H1 (cell line): ENCODE measurements at regions not wholly inside any gene's neighbourhood (a gene's known extent, or its start where the extent isn't known, plus 50 kb on each side); places are given as distances from the start of the nearest gene placed in this dataset.

Source experiments
- CTCF ChIA-PET: fragments of 300-600 bp; sonication (Branson Sonifier 250); formaldehyde crosslinking; loops from one replicate; lab custom pipeline; 2021; ENCODE audit not compliant: partially characterized antibody; lab: Charles Lee
- POLR2A ChIA-PET: fragments of 300-600 bp; sonication (Branson Sonifier 250); formaldehyde crosslinking; loops from one replicate; lab custom pipeline; 2021; ENCODE audit warnings: inconsistent platforms; ENCODE audit not compliant: partially characterized antibody; lab: Charles Lee
- DNase-seq, 2 experiments: peaks; one replicate each; pipeline versions ENCODE4 v3.0.0 to v3.0.0-alpha.2; 2010 to 2022; ENCODE audit warnings: low spot score in 2 of 2, low read depth in 1 of 2, mixed read lengths in 1 of 2
- FAIRE-seq: peaks from 2 replicates; lab custom pipeline; 2011; peaks lifted over from hg19 to GRCh38; lab: Jason Lieb, UNC
- H2AFZ ChIP-seq: 2 replicates; pipeline ENCODE4 v1.8.1; 2012; ENCODE audit warnings: low read length, inconsistent platforms
- H2AK5ac ChIP-seq: 2 replicates; pipeline ENCODE4 v1.6.1; 2013; ENCODE audit warnings: low read depth, low read length
- H2BK120ac ChIP-seq: replicated peaks from 2 replicates; pipeline ENCODE3; 2013; ENCODE audit warnings: low read depth, low read length, inconsistent platforms
- H2BK12ac ChIP-seq: 2 replicates; pipeline ENCODE4 v1.6.1; 2013; ENCODE audit warnings: low read depth, low read length
- H2BK15ac ChIP-seq: 2 replicates; pipeline ENCODE4 v1.6.1; 2013; ENCODE audit warnings: low read length
- H2BK20ac ChIP-seq: 2 replicates; pipeline ENCODE4 v1.6.1; 2013; ENCODE audit warnings: low read length
- H2BK5ac ChIP-seq: 2 replicates; pipeline ENCODE4 v1.6.1; 2013; ENCODE audit warnings: low read depth, low read length
- H3K14ac ChIP-seq: 2 replicates; pipeline ENCODE4 v1.6.1; 2013; ENCODE audit warnings: inconsistent platforms; ENCODE audit not compliant: insufficient read length
- H3K18ac ChIP-seq: 2 replicates; pipeline ENCODE4 v1.6.1; 2013; ENCODE audit warnings: low read length; ENCODE audit errors: extremely low read depth
- H3K23ac ChIP-seq: 2 replicates; pipeline ENCODE4 v1.6.1; 2013; ENCODE audit warnings: inconsistent platforms; ENCODE audit not compliant: insufficient read length
- H3K23me2 ChIP-seq: 2 replicates; pipeline ENCODE4 v1.6.1; 2013; ENCODE audit warnings: low read depth, low read length
- H3K27ac ChIP-seq: 2 replicates; pipeline ENCODE4 v1.6.1; 2011; ENCODE audit warnings: low read depth, low read length, inconsistent platforms
- H3K27me3 ChIP-seq, 4 experiments: replicated peaks in 1 of 4; 1 replicate in 1 of 4; 2 replicates in 3 of 4; pipeline versions ENCODE4 v1.6.1 to v1.8.1; 2011 to 2013; ENCODE audit warnings: low read length in 3 of 4, mild to moderate bottlenecking in 3 of 4, inconsistent platforms in 2 of 4, mixed read lengths in 2 of 4, moderate library complexity in 1 of 4; ENCODE audit not compliant: control insufficient read depth in 3 of 4, insufficient read depth in 3 of 4; ENCODE audit errors: extremely low read depth in 1 of 4
- H3K36me3 ChIP-seq, 4 experiments: 2 replicates each; pipeline versions ENCODE4 v1.6.1 to v1.8.1; 2011 to 2013; ENCODE audit warnings: mild to moderate bottlenecking in 4 of 4, low read length in 3 of 4, moderate library complexity in 2 of 4, control low read depth in 1 of 4, inconsistent platforms in 1 of 4; ENCODE audit not compliant: insufficient read depth in 4 of 4, control insufficient read depth in 2 of 4
- H3K4ac ChIP-seq: replicated peaks from 2 replicates; pipeline ENCODE3; 2013; ENCODE audit warnings: low read length, low read depth, mixed read lengths, inconsistent platforms; ENCODE audit not compliant: insufficient read length
- H3K4me1 ChIP-seq, 4 experiments: replicated peaks in 1 of 4; 1 replicate in 1 of 4; 2 replicates in 3 of 4; pipeline versions ENCODE4 v1.6.1 to v1.8.1; 2011 to 2013; ENCODE audit warnings: low read length in 3 of 4, inconsistent platforms in 2 of 4, mixed read lengths in 1 of 4; ENCODE audit not compliant: insufficient read depth in 4 of 4, control insufficient read depth in 3 of 4
- H3K4me2 ChIP-seq, 2 experiments: 2 replicates each; pipeline versions ENCODE4 v1.6.1 to v1.8.1; 2011 to 2013; ENCODE audit warnings: low read depth in 2 of 2, low read length in 2 of 2, control low read depth in 1 of 2, inconsistent platforms in 1 of 2, mild to moderate bottlenecking in 1 of 2; ENCODE audit not compliant: insufficient read depth in 1 of 2
- H3K4me3 ChIP-seq, 4 experiments: fragments of 200-600, 300-600 bp in 1 of 4; sonication (generic), shearing (Covaris generic), sonication (Bioruptor Twin) in 1 of 4; 2 replicates each; pipeline versions ENCODE4 v1.5.1 to v1.8.1; 2011 to 2016; ENCODE audit warnings: low read length in 4 of 4, low read depth in 3 of 4, control low read depth in 2 of 4, inconsistent platforms in 2 of 4, mild to moderate bottlenecking in 2 of 4, mixed read lengths in 1 of 4, moderate library complexity in 1 of 4; ENCODE audit not compliant: insufficient read depth in 2 of 4; ENCODE audit errors: extremely low read depth in 1 of 4
- H3K56ac ChIP-seq: replicated peaks from 2 replicates; pipeline ENCODE3; 2013; ENCODE audit warnings: low read depth, mild to moderate bottlenecking, mixed read lengths, low read length, inconsistent platforms; ENCODE audit not compliant: insufficient read length
- H3K79me1 ChIP-seq: 2 replicates; pipeline ENCODE4 v1.6.1; 2013; ENCODE audit warnings: low read depth, low read length, control low read depth
- H3K79me2 ChIP-seq, 2 experiments: 2 replicates each; pipeline versions ENCODE4 v1.6.1 to v1.8.1; 2012 to 2013; ENCODE audit warnings: low read length in 2 of 2, mild to moderate bottlenecking in 2 of 2, inconsistent platforms in 1 of 2; ENCODE audit not compliant: insufficient read depth in 2 of 2, control insufficient read depth in 1 of 2
- H3K9ac ChIP-seq, 4 experiments: replicated peaks in 1 of 4; 1 replicate in 1 of 4; 2 replicates in 3 of 4; pipeline versions ENCODE4 v1.6.1 to v1.8.1; 2011 to 2013; ENCODE audit warnings: low read depth in 3 of 4, low read length in 3 of 4, control low read depth in 2 of 4, mild to moderate bottlenecking in 2 of 4, moderate library complexity in 2 of 4, inconsistent platforms in 1 of 4; ENCODE audit errors: extremely low read depth in 1 of 4
- H3K9me3 ChIP-seq, 2 experiments: 2 replicates each; pipeline versions ENCODE4 v1.6.1 to v1.8.1; 2012 to 2013; ENCODE audit warnings: mild to moderate bottlenecking in 2 of 2, moderate library complexity in 2 of 2, control low read depth in 1 of 2, inconsistent platforms in 1 of 2, low read depth in 1 of 2, low read length in 1 of 2, mixed read lengths in 1 of 2; ENCODE audit not compliant: insufficient read depth in 2 of 2
- H4K20me1 ChIP-seq, 2 experiments: replicated peaks in 1 of 2; 2 replicates each; pipeline versions ENCODE3 to v1.8.1; 2011 to 2013; ENCODE audit warnings: inconsistent platforms in 2 of 2, low read length in 2 of 2, mild to moderate bottlenecking in 1 of 2; ENCODE audit not compliant: insufficient read depth in 2 of 2, control insufficient read depth in 1 of 2
- H4K5ac ChIP-seq: 2 replicates; pipeline ENCODE4 v1.6.1; 2013; ENCODE audit warnings: low read length, low read depth, mixed read lengths, inconsistent platforms; ENCODE audit not compliant: insufficient read length
- H4K8ac ChIP-seq: 2 replicates; pipeline ENCODE4 v1.8.0; 2013; ENCODE audit warnings: mild to moderate bottlenecking, moderate library complexity, low read length, inconsistent platforms; ENCODE audit not compliant: insufficient read depth; ENCODE audit errors: extremely low read depth
- H4K91ac ChIP-seq: replicated peaks from 2 replicates; pipeline ENCODE3; 2013; ENCODE audit warnings: low read length, mixed read lengths, inconsistent platforms; ENCODE audit not compliant: insufficient read length
- CEBPB ChIP-seq: IDR thresholded peaks from 2 replicates; pipeline ENCODE4 v1.6.1; 2012; ENCODE audit warnings: low read depth, low read length
- EP300 ChIP-seq, 2 experiments: IDR thresholded peaks; 1 replicate in 1 of 2; 2 replicates in 1 of 2; pipeline ENCODE4 v1.6.1; 2011 to 2012; ENCODE audit warnings: low read depth in 2 of 2, low read length in 2 of 2, mild to moderate bottlenecking in 2 of 2, borderline replicate concordance in 1 of 2, inconsistent platforms in 1 of 2, moderate library complexity in 1 of 2
- MAFK ChIP-seq: IDR thresholded peaks from 2 replicates; pipeline ENCODE4 v1.6.1; 2012; ENCODE audit warnings: low read depth, mild to moderate bottlenecking, improper control_type of control experiment, low read length
- POU5F1 ChIP-seq: IDR thresholded peaks from 2 replicates; pipeline ENCODE4 v1.6.1; 2011; ENCODE audit warnings: low read depth, mild to moderate bottlenecking, low read length, moderate library complexity
- RAD21 ChIP-seq, 2 experiments: IDR thresholded peaks in 1 of 2; conservative IDR thresholded peaks in 1 of 2; 2 replicates each; pipeline ENCODE4 v1.6.1; 2011; ENCODE audit warnings: low read depth in 2 of 2, low read length in 2 of 2, improper control_type of control experiment in 1 of 2, inconsistent platforms in 1 of 2, mild to moderate bottlenecking in 1 of 2, moderate library complexity in 1 of 2
- SAP30 ChIP-seq: fragments of 300-600 bp; sonication (generic); IDR thresholded peaks from 2 replicates; pipeline ENCODE4 v1.7.1; 2012; ENCODE audit warnings: low read length, moderate library complexity, mild to moderate bottlenecking, inconsistent platforms; ENCODE audit not compliant: insufficient read depth, insufficient replicate concordance
- SIX5 ChIP-seq: IDR thresholded peaks from 2 replicates; pipeline ENCODE4 v1.6.1; 2011; ENCODE audit warnings: mild to moderate bottlenecking, low read depth, low read length
- SRF ChIP-seq: IDR thresholded peaks from 2 replicates; pipeline ENCODE4 v1.6.1; 2011; ENCODE audit warnings: mild to moderate bottlenecking, low read depth, low read length, moderate library complexity
- YY1 ChIP-seq: IDR thresholded peaks from 2 replicates; pipeline ENCODE4 v1.6.1; 2011; ENCODE audit warnings: low read depth, mild to moderate bottlenecking, low read length
- WGBS, 2 experiments: shearing (Covaris generic) in 1 of 2; methylation state at CpG; one replicate each; pipeline versions ENCODE4 v1.1.6 to v1.1.7; 2013 to 2015; ENCODE audit warnings: low lambda C conversion rate in 2 of 2, mixed read lengths in 2 of 2, inconsistent platforms in 1 of 2, low coverage in 1 of 2, missing lambda C conversion rate in 1 of 2; ENCODE audit not compliant: insufficient replicate concordance in 2 of 2, insufficient coverage in 1 of 2, insufficient read length in 1 of 2; ENCODE audit errors: extremely low coverage in 1 of 2, missing lambda C conversion rate in 1 of 2; 5-methylcytosine and 5-hydroxymethylcytosine counted together
- TF ChIP-seq, protein P1 (sequence below): IDR thresholded peaks from 2 replicates; pipeline ENCODE4 v1.6.1; 2012; ENCODE audit warnings: inconsistent platforms
- TF ChIP-seq, protein P2 (sequence below): IDR thresholded peaks from 2 replicates; pipeline ENCODE4 v1.6.1; 2011; ENCODE audit warnings: low read length, improper control_type of control experiment

DNA sequence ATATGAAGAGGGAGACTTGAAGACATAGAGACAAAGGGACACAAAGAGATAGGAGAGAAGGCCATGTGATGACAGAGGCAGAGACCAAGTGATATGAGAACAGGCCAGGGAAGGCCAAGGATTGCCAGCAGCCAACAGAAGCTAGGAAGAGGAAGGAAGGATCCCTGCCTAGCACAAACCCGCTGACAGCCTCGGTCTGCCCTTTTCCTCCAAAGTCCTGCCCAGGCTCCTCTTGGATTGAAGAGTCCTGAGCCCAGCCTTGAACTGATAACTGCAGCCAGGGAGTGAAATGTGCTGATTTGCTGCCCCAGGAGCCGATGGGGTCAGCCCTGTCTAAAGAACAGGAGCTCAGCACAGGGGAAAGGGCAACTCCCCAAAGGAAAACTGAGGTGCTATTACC is 76.6 kb downstream of the MCFD2 start:
- no peak overlapping the region for H2BK120ac ChIP-seq
- H3K4me3 ChIP-seq, result no peak overlapping the region
- no peaks in the 10 kb centered on the region for H3K36me3 ChIP-seq
- no peak for DNase-seq
- H2AFZ ChIP-seq, result no peak overlapping the region
- no peaks in the 10 kb centered on the region for H3K23me2 ChIP-seq
- 89% methylated on average over 3 of the region's 3 CpGs; no CpG with 5 or more reads in 1 of the 2 experiments for WGBS, 2 experiments
- no peak overlapping the region for H3K4me2 ChIP-seq
- H3K9ac ChIP-seq, result no peak overlapping the region
- no peaks in the 10 kb centered on the region; a peak in 1 of 7 replicates for H3K4me1 ChIP-seq
- no peak overlapping the region for H3K23ac ChIP-seq
- no peaks in the 10 kb centered on the region for H3K79me1 ChIP-seq
- H3K18ac ChIP-seq, result no peak overlapping the region
- no peak overlapping the region for H3K27ac ChIP-seq
- no peak overlapping the region for H3K56ac ChIP-seq
- H3K14ac ChIP-seq, result no peak overlapping the region
- no peaks in the 10 kb centered on the region for H4K20me1 ChIP-seq
- H2BK5ac ChIP-seq, result no peak overlapping the region
- H2BK12ac ChIP-seq, result no peak overlapping the region
- H4K91ac ChIP-seq, result no peak overlapping the region
- ChIA-PET CTCF (interaction anchor here (1.1 kb wide), 1 partner anchor 188 kb away, joined by 3 read pairs; no protein-coding TSS in a partner anchor), POLR2A (interaction anchor here (1.5 kb wide), 1 partner anchor 8 kb away, joined by 3 read pairs; no protein-coding TSS in a partner anchor)
- no peak overlapping the region for H2BK15ac ChIP-seq
- H2AK5ac ChIP-seq, result no peak overlapping the region
- H3K79me2 ChIP-seq, result no peaks in the 10 kb centered on the region
- H2BK20ac ChIP-seq, result no peak overlapping the region
- FAIRE-seq, result no peak
- no peak overlapping the region for H4K5ac ChIP-seq
- no peaks in the 10 kb centered on the region for H3K9me3 ChIP-seq
- H4K8ac ChIP-seq, result no peak overlapping the region
- no peak overlapping the region for H3K4ac ChIP-seq
- no peaks in the 10 kb centered on the region for H3K27me3 ChIP-seq
- TF ChIP-seq, protein P1, sequence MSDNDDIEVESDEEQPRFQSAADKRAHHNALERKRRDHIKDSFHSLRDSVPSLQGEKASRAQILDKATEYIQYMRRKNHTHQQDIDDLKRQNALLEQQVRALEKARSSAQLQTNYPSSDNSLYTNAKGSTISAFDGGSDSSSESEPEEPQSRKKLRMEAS, result no peak
- TF ChIP-seq MAFK (no peak), SRF (no peak), EP300 (IDR thresholded peaks at IDR 0.05; ENCODE audit: borderline replicate concordance in 1 of 2, low read depth in 2 of 2, low read length in 2 of 2) (no peak), YY1 (no peak), SAP30 (no peak), CEBPB (no peak), RAD21 (IDR thresholded peaks at IDR 0.05 in 1 of 2, conservative IDR thresholded peaks at IDR 0.05 in 1 of 2; ENCODE audit: low read depth in 2 of 2, low read length in 2 of 2) (no peak), SIX5 (no peak), POU5F1 (no peak)
- TF ChIP-seq, protein P2, sequence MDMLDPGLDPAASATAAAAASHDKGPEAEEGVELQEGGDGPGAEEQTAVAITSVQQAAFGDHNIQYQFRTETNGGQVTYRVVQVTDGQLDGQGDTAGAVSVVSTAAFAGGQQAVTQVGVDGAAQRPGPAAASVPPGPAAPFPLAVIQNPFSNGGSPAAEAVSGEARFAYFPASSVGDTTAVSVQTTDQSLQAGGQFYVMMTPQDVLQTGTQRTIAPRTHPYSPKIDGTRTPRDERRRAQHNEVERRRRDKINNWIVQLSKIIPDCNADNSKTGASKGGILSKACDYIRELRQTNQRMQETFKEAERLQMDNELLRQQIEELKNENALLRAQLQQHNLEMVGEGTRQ, result no peak
